NCI-H748 (cell line): ENCODE measurements at regions not wholly inside any gene's neighbourhood (a gene's known extent, or its start where the extent isn't known, plus 50 kb on each side); places are given as distances from the start of the nearest gene placed in this dataset.
"Not testable (repeated sequence)": the region's sequence is repeated elsewhere in the genome, so short reads cannot be mapped to it uniquely, and the experiment has no call there.

ENCODE experiments used
- DNase-seq: peaks from one replicate; lab custom pipeline; 2025; ENCODE audit not compliant: unreplicated experiment; lab: John Stamatoyannopoulos, UW

GRCh38 chr10:80750268-80750667, 212.6 kb downstream of the SH2D4B start:
- DNase-seq: no peak

GRCh38 chr10:80751940-80752339, 214.2 kb downstream of the SH2D4B start:
- DNase-seq: no peak

- DNase-seq: no peak
These were observed 215.9 kb downstream of the SH2D4B start for GRCh38 chr10:80753612-80754011.

- no peak for DNase-seq
These were observed 218.2 kb downstream of the SH2D4B start for GRCh38 chr10:80755893-80756292.

- DNase-seq: no peak
These were observed 222.0 kb downstream of the SH2D4B start for GRCh38 chr10:80759693-80760092.

- no peak for DNase-seq
These were observed 223.2 kb downstream of the SH2D4B start for GRCh38 chr10:80760914-80761371.

- no peak for DNase-seq
These were observed 230.3 kb downstream of the SH2D4B start for GRCh38 chr10:80767963-80768362.

- DNase-seq: no peak
These were observed 232.0 kb downstream of the SH2D4B start for GRCh38 chr10:80769700-80770160.

- no peak for DNase-seq
These were observed 232.5 kb downstream of the SH2D4B start for GRCh38 chr10:80770239-80770638.

- DNase-seq: no peak
These were observed 233.6 kb downstream of the SH2D4B start for GRCh38 chr10:80771285-80771684.

- no peak for DNase-seq
These were observed 234.3 kb downstream of the SH2D4B start for GRCh38 chr10:80771902-80772555.

GRCh38 chr10:80772596-80772995, 234.9 kb downstream of the SH2D4B start:
- DNase-seq: no peak

- no peak for DNase-seq
These were observed 247.0 kb downstream of the SH2D4B start for GRCh38 chr10:80784695-80785094.

GRCh38 chr10:80786322-80786721, 248.6 kb downstream of the SH2D4B start:
- no peak for DNase-seq

GRCh38 chr10:80787952-80788351, 250.2 kb downstream of the SH2D4B start:
- no peak for DNase-seq

- no peak for DNase-seq
These were observed 257.3 kb downstream of the SH2D4B start for GRCh38 chr10:80794994-80795393.

- DNase-seq: no peak
These were observed 267.8 kb downstream of the SH2D4B start for GRCh38 chr10:80805343-80806020.

- no peak for DNase-seq
These were observed 276.5 kb downstream of the SH2D4B start for GRCh38 chr10:80814147-80814652.

- no peak for DNase-seq
These were observed 291.4 kb downstream of the SH2D4B start for GRCh38 chr10:80829151-80829550.

- no peak for DNase-seq
These were observed 291.9 kb downstream of the SH2D4B start for GRCh38 chr10:80829562-80829961.

- not testable (repeated sequence) for DNase-seq
These were observed 295.0 kb downstream of the SH2D4B start for GRCh38 chr10:80832693-80833092.

- no peak for DNase-seq
These were observed 317.8 kb downstream of the SH2D4B start for GRCh38 chr10:80855348-80855971.
